NT2/D1 (cell line): ENCODE measurements at regions not wholly inside any gene's neighbourhood (a gene's known extent, or its start where the extent isn't known, plus 50 kb on each side); places are given as distances from the start of the nearest gene placed in this dataset.

Experiments
- DNase-seq: peaks from one replicate; pipeline ENCODE4 v3.0.0-alpha.2; 2011; ENCODE audit warnings: low read depth, low spot score
- H3K27me3 ChIP-seq: 2 replicates; pipeline ENCODE4 v1.6.0; 2011; ENCODE audit warnings: mild to moderate bottlenecking; ENCODE audit not compliant: insufficient read length, insufficient read depth
- H3K36me3 ChIP-seq: 2 replicates; pipeline ENCODE4 v1.6.1; 2011; ENCODE audit warnings: mild to moderate bottlenecking, low read length, mixed read lengths; ENCODE audit not compliant: insufficient read depth, insufficient read length
- H3K4me1 ChIP-seq: 2 replicates; pipeline ENCODE4 v1.5.1; 2011; ENCODE audit not compliant: insufficient read depth, insufficient read length
- H3K4me3 ChIP-seq: 2 replicates; pipeline ENCODE4 v1.5.1; 2011; ENCODE audit warnings: low read depth; ENCODE audit not compliant: insufficient read length
- H3K9ac ChIP-seq: 2 replicates; pipeline ENCODE4 v1.6.0; 2011; ENCODE audit warnings: low read depth; ENCODE audit not compliant: insufficient read length
- H3K9me3 ChIP-seq: 2 replicates; pipeline ENCODE4 v1.5.1; 2011; ENCODE audit warnings: mild to moderate bottlenecking, low read length; ENCODE audit not compliant: insufficient read depth
- SUZ12 ChIP-seq: IDR thresholded peaks from 2 replicates; pipeline ENCODE4 v1.6.1; 2011; ENCODE audit not compliant: insufficient read length, insufficient read depth; ENCODE audit errors: extremely low read depth
- YY1 ChIP-seq: IDR thresholded peaks from 2 replicates; pipeline ENCODE4 v1.6.1; 2011; ENCODE audit not compliant: insufficient read length, insufficient read depth
- ZNF274 ChIP-seq: IDR thresholded peaks from 2 replicates; pipeline ENCODE4 v1.6.1; 2011; ENCODE audit warnings: mild to moderate bottlenecking, low read depth, low read length

DNA sequence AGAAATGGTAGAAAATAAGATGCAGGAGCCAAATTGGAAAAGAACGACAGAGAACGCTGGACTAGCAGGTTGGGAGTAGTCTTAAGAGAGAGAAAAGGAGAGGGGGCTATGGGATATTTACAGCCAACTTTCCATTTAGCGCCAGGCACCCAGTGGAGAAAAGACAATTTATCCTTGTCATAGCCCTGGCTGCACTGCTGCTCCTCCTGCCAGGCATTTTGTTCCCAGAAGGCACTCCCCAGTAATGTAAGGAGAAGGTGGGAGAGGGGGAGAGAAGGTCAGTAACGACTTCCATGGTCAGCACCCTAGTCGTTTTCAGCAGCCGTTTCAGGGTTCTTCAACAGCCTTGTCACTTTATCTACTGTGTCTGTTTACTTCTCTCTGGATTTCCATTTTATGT, 159.0 kb downstream of the TRMT11 start:
- H3K9me3 ChIP-seq, result no peaks in the 10 kb centered on the region
- DNase-seq, result no peak
- no peaks in the 10 kb centered on the region for H3K27me3 ChIP-seq
- H3K36me3 ChIP-seq, result no peaks in the 10 kb centered on the region
- H3K4me3 ChIP-seq, result no peak overlapping the region
- H3K9ac ChIP-seq, result no peak overlapping the region
- H3K4me1 ChIP-seq, result no peaks in the 10 kb centered on the region
- TF ChIP-seq SUZ12 (no peak), ZNF274 (no peak), YY1 (no peak)

DNA sequence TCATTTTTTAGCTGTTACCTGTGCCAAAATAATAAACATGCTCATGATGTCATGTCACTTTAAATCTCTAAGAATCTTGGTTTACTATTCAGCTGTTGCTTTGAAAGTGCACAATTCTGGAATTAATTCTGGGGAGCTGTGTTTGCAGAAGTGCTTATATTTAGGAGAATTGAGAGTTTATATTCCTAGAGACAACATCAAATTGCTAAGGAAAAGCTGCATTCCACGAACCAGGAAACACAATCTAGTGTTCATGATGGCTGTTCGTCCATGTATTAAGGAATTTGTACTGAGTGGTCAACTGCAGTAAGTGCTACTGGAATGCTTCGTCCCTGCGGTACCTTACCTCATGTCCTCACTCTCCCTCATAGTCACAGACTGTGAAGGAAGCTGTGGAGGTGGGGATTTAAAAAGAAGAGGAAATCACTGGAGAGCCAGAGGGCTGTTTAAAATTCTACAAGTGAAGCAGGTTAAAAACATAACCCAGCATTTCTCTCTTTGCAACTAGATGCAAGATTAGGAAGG, 161.0 kb downstream of the TRMT11 start:
- DNase-seq, result no peak
- TF ChIP-seq ZNF274, result no peak
- Histone ChIP-seq H3K36me3 (no peaks in the 10 kb centered on the region), H3K4me3 (no peak overlapping the region), H3K9me3 (no peaks in the 10 kb centered on the region), H3K9ac (no peak overlapping the region), H3K27me3 (no peaks in the 10 kb centered on the region), H3K4me1 (no peaks in the 10 kb centered on the region)

DNA sequence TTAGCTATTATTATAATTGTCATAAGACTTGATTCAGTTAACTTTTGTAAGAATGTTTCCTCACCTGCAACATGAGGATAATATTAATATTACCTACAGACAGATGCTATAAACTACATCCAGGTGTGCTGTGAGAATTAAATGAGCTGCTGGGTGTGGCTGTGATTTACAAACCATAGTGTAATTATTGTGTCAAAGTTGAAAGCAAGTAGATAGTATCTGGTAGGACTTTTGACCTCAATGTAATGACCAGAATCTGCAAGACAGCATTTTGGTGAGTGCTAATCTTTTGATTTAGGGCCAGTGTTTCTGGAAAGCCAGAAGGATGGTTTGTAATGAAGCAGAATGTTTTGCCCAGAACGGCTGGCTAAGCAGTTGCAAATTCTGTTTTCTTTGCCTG, 162.5 kb downstream of the TRMT11 start:
- Histone ChIP-seq H3K27me3 (no peaks in the 10 kb centered on the region), H3K9ac (no peak overlapping the region), H3K36me3 (no peaks in the 10 kb centered on the region), H3K4me3 (no peak overlapping the region), H3K9me3 (no peaks in the 10 kb centered on the region), H3K4me1 (no peaks in the 10 kb centered on the region)
- TF ChIP-seq YY1, result no peak
- no peak for TF ChIP-seq SUZ12
- TF ChIP-seq ZNF274, result no peak
- DNase-seq, result no peak

DNA sequence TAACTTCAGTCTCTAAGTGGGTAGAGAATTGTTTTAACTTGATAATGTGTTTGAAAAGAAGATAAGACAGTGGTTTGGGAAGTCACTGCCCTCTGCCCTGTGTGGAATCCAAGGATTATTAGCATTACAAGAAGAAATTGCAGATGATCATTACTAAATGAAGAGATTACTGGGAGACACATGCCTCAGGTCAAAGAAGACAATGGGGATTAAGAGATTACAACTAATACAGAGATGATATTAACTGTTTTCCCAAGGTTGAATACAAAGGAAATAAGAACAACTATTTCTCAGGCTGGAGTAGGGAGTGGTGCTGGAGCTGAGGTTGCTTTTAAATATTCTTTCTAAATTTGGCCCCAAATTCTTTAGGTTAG, 166.0 kb downstream of the TRMT11 start:
- H3K36me3 ChIP-seq, result no peaks in the 10 kb centered on the region
- H3K9me3 ChIP-seq, result no peaks in the 10 kb centered on the region
- no peak overlapping the region for H3K9ac ChIP-seq
- H3K4me1 ChIP-seq, result no peaks in the 10 kb centered on the region
- no peaks in the 10 kb centered on the region for H3K27me3 ChIP-seq
- no peak for DNase-seq
- no peak for TF ChIP-seq YY1
- TF ChIP-seq SUZ12, result no peak
- no peak for TF ChIP-seq ZNF274
- H3K4me3 ChIP-seq, result no peak overlapping the region

DNA sequence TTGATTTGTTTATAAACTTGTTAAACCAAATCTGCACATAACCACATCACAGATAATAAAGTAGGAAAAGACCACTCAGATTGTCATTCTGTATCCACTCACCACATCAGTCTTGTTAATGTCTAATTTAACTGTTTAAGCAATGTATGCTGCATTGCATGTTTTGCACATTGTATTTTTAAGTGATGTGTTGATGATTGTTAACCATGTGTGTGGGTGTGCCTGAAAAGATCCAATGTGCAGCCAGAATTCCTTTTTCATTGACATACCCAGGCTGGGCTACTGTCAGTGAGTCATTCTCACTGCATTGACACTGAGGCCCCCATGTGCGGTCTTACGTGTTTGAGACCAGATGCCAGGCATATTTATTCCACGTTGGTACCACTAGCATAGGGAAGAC, 167.3 kb downstream of the TRMT11 start:
- no peak overlapping the region for H3K9ac ChIP-seq
- no peaks in the 10 kb centered on the region for H3K9me3 ChIP-seq
- no peaks in the 10 kb centered on the region for H3K36me3 ChIP-seq
- no peak for DNase-seq
- H3K4me1 ChIP-seq, result no peaks in the 10 kb centered on the region
- H3K4me3 ChIP-seq, result no peak overlapping the region
- no peak for TF ChIP-seq ZNF274
- no peak for TF ChIP-seq SUZ12
- no peak for TF ChIP-seq YY1
- no peaks in the 10 kb centered on the region for H3K27me3 ChIP-seq

DNA sequence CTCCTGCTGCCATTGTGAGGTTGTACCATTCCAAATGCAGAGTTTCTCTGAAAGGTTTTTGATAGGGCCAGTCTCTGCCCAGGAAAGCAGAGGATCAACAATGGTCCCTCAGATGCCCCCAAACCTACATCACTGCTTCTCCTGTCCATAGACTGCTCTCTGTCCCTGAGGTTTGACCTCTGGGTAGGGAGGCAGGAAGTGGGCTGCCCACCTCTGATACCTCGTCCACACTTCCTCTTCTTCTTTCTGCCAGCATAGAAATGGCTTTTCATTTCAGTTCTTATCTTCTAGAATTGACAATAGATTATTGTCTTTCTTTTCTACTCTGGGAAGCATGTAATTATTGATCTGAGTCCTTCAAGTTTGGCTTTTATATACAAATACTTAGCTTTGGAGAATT, 170.6 kb downstream of the TRMT11 start:
- DNase-seq, result no peak
- no peak for TF ChIP-seq SUZ12
- TF ChIP-seq YY1, result no peak
- TF ChIP-seq ZNF274, result no peak

DNA sequence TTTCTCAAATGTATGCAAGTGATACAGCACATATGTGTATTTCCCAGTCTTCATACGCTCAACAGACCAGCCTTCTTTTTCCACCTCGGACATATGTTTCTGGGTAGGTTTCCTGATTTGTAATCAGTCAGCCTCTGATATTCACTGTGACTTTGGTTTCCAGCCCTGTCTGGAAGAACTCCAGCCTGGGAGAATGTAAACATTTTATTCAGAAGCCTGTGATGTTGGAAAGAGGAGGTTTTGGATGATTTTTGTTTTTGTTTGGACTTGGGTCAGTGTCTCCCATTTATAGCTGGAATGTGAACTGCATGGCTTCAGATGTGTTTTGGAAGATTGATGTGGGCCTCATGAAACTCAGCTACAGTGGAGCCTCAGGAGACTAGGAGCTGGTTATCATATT, 172.2 kb upstream of the CENPW start:
- Histone ChIP-seq H3K27me3 (no peaks in the 10 kb centered on the region), H3K9ac (no peak overlapping the region), H3K36me3 (no peaks in the 10 kb centered on the region), H3K9me3 (no peaks in the 10 kb centered on the region), H3K4me3 (no peak overlapping the region), H3K4me1 (no peaks in the 10 kb centered on the region)
- TF ChIP-seq ZNF274, result no peak
- TF ChIP-seq YY1, result no peak
- no peak for TF ChIP-seq SUZ12
- DNase-seq, result no peak

More for the DNA sequence above, 170.6 kb downstream of the TRMT11 start:
- no peaks in the 10 kb centered on the region for H3K27me3 ChIP-seq
- H3K4me1 ChIP-seq, result no peaks in the 10 kb centered on the region
- H3K9me3 ChIP-seq, result no peaks in the 10 kb centered on the region
- H3K4me3 ChIP-seq, result no peak overlapping the region
- H3K36me3 ChIP-seq, result no peaks in the 10 kb centered on the region
- no peak overlapping the region for H3K9ac ChIP-seq

DNA sequence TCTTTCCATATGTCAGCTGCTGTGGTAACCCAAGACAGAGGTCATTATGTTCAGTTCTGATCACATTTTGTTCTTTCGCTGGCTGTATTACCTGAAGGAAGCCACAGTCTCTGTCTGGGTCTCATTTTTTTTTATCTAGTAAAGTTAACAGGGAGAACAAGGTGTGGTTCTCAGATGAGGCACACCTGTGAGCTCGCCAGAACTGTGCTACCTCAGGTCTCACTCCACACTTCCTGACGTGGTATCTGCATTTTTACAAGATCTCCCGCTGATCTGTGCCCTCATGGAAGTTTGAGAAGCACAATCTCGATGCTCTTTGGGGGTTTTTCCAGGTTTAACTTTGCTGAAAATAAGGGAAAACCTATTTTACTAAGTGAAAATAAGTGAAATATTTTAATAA, 169.5 kb upstream of the CENPW start:
- Histone ChIP-seq H3K4me1 (no peaks in the 10 kb centered on the region), H3K36me3 (no peaks in the 10 kb centered on the region), H3K9me3 (no peaks in the 10 kb centered on the region), H3K4me3 (no peak overlapping the region), H3K9ac (no peak overlapping the region), H3K27me3 (no peaks in the 10 kb centered on the region)
- no peak for DNase-seq
- TF ChIP-seq YY1, result no peak
